Activated naive CD4-positive, alpha-beta T cell treated with anti-CD3 and anti-CD28 coated beads, Interleukin-2, amount 50 U/mL, for 24 hours (primary cell): ENCODE measurements at regions not wholly inside any gene's neighbourhood (a gene's known extent, or its start where the extent isn't known, plus 50 kb on each side); places are given as distances from the start of the nearest gene placed in this dataset.
A peak's percentile ranks its signal among the peaks of the same experiment; 100 is the strongest.

ENCODE experiments used
- H3K27ac Mint-ChIP-seq: one replicate; pipeline ENCODE4 v1.8.0; 2021; ENCODE audit warnings: mild to moderate bottlenecking, mixed read lengths
- H3K27me3 Mint-ChIP-seq: one replicate; pipeline ENCODE4 v1.8.0; 2021; ENCODE audit warnings: mixed read lengths
- H3K36me3 Mint-ChIP-seq: one replicate; pipeline ENCODE4 v1.8.0; 2021; ENCODE audit warnings: mixed read lengths
- H3K4me1 Mint-ChIP-seq: one replicate; pipeline ENCODE4 v1.8.0; 2021; ENCODE audit warnings: mixed read lengths
- H3K4me3 Mint-ChIP-seq: one replicate; pipeline ENCODE4 v1.8.0; 2021; ENCODE audit warnings: mild to moderate bottlenecking, mixed read lengths
- H3K9me3 Mint-ChIP-seq: one replicate; pipeline ENCODE4 v1.8.0; 2021; ENCODE audit warnings: mixed read lengths

GRCh38 chr6:16851044-16851540 lies 89.8 kb upstream of the ATXN1 start:
- H3K27me3 Mint-ChIP-seq: peaks cover 23% of the 10 kb centered on the region
- no peak overlapping the region for H3K4me3 Mint-ChIP-seq
- peaks cover 12% of the 10 kb centered on the region for H3K4me1 Mint-ChIP-seq
- H3K27ac Mint-ChIP-seq: no peak overlapping the region
- no peaks in the 10 kb centered on the region for H3K36me3 Mint-ChIP-seq
- H3K9me3 Mint-ChIP-seq: no peaks in the 10 kb centered on the region

- no peaks in the 10 kb centered on the region for H3K36me3 Mint-ChIP-seq
- peaks cover 20% of the 10 kb centered on the region for H3K27me3 Mint-ChIP-seq
- peaks cover 12% of the 10 kb centered on the region for H3K4me1 Mint-ChIP-seq
- no peak overlapping the region for H3K4me3 Mint-ChIP-seq
- no peak overlapping the region for H3K27ac Mint-ChIP-seq
- no peaks in the 10 kb centered on the region for H3K9me3 Mint-ChIP-seq
Observed at GRCh38 chr6:16850681-16851026, 89.4 kb upstream of the ATXN1 start.

DNA sequence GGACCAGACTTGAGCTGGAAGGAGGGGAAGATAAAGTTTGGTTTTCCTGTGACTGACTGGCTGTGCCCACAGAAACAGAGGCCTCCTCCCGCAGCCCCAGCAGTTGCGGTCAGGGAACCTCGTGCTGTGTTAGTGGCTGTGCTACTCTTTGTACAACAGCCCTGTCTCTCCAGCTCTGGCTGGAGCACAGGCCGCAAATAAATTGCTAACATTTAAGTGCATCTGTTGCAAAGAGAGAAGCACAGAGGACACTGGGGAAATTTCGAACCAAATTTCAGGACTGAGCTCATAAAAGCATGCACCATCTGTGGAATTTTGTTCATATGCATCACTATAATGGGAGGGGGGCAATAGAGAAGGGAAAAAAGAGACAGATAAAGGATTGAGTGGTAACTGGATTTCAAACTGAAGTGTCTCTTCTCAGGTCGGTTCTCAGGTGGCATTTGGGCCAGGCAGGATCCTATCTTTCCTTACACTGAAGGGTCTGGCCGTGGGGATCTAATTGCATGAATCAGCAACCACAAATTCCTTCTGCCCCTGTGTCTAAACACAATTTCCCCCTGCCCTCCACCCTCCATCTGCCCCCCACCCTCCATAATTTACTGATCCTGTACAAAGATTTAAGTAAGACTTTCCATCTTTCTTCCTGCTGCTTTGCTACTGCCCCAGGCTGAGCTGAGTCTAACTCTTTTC lies 88.9 kb upstream of the ATXN1 start:
- peaks cover 12% of the 10 kb centered on the region for H3K4me1 Mint-ChIP-seq
- no peak overlapping the region for H3K27ac Mint-ChIP-seq

DNA sequence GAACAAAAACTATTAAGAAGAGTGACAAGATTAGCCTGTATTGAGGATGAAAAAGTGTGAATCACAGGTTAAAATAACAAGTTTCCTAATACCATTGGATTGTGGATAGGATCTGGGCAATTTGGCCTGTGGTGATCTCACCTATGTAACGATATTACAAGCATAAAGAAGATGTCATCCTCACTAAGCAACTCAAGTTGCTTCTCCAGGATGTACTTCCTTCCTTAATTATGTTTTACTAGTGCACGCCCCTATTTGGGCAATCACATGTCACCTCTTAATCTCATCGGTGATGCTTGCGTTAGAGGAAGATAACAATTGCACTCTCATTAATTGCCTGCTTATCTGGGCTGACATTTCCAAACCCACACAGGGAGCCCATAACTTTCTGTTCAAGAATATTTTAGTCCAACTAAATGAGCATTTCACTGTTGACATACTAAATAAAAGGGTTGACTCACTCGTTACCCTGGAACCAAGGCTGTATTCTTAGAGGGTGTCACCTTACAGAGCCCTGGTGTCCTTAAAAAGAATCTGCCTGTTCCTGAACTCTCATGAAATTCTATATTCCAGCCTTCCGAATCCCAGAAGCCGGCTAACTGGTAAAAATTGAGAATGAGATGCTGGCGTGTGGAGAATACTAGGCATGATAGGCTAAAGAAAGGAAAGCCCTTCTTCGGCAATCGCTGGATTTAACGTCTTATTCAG lies 88.2 kb upstream of the ATXN1 start:
- Mint-ChIP-seq H3K27me3 (peaks cover 18% of the 10 kb centered on the region), H3K9me3 (no peaks in the 10 kb centered on the region), H3K36me3 (no peaks in the 10 kb centered on the region), H3K4me1 (peaks cover 12% of the 10 kb centered on the region), H3K27ac (no peak overlapping the region), H3K4me3 (no peak overlapping the region)

More for the DNA sequence above, 88.9 kb upstream of the ATXN1 start:
- peaks cover 20% of the 10 kb centered on the region for H3K27me3 Mint-ChIP-seq
- no peaks in the 10 kb centered on the region for H3K36me3 Mint-ChIP-seq
- no peak overlapping the region for H3K4me3 Mint-ChIP-seq
- no peaks in the 10 kb centered on the region for H3K9me3 Mint-ChIP-seq

DNA sequence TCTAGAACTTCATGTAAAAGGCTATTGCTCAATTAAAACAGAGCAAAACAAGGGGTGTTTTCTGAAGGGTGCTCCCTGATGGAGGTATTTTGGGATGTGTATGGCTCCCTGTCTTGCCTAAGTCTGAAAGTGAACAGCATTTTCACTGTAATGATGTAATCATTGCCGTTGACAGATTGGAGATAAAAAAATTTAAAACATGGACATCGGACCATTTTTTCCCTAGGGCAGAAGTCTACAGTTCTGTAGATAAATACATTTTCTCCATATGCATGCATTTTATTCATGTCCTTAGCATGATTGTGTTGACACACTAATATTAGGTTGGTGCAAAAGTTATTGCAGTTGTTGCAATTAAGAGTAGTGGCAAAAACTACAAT lies 85.1 kb upstream of the ATXN1 start:
- H3K4me3 Mint-ChIP-seq: no peak overlapping the region
- H3K27me3 Mint-ChIP-seq: peaks cover 16% of the 10 kb centered on the region

GRCh38 chr6:16844183-16844582 lies 82.9 kb upstream of the ATXN1 start:
- Mint-ChIP-seq H3K36me3 (no peaks in the 10 kb centered on the region), H3K9me3 (no peaks in the 10 kb centered on the region), H3K27me3 (peaks cover 5% of the 10 kb centered on the region), H3K4me3 (no peak overlapping the region), H3K4me1 (peaks cover 12% of the 10 kb centered on the region), H3K27ac (no peak overlapping the region)

More for the DNA sequence above, 85.1 kb upstream of the ATXN1 start:
- no peaks in the 10 kb centered on the region for H3K9me3 Mint-ChIP-seq
- peaks cover 12% of the 10 kb centered on the region for H3K4me1 Mint-ChIP-seq
- no peak overlapping the region for H3K27ac Mint-ChIP-seq
- no peaks in the 10 kb centered on the region for H3K36me3 Mint-ChIP-seq

- Mint-ChIP-seq H3K27ac (no peak overlapping the region), H3K4me3 (no peak overlapping the region), H3K4me1 (peaks cover 13% of the 10 kb centered on the region), H3K36me3 (no peaks in the 10 kb centered on the region), H3K27me3 (peaks cover 5% of the 10 kb centered on the region), H3K9me3 (no peaks in the 10 kb centered on the region)
Observed at GRCh38 chr6:16842676-16843075, 81.4 kb upstream of the ATXN1 start.

DNA sequence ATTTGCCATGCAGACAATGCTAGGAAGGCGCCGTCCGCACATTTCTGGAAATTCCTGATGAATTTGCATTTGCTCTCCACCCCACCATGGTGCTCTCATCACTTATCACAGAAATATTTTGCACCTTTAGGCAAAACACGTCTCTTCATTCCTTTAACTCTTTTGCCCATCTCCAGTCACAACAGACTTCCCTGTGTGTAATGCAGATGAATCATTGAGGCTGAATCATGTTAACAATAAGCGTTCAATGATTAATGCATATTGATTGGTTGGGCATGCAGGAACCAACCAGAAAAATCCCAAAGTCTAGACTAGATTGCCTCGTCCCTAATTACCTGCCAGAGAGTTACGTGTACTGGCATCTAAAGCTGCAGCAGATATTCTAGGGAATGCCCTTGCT lies 80.0 kb upstream of the ATXN1 start:
- Mint-ChIP-seq H3K4me1 (peaks cover 28% of the 10 kb centered on the region), H3K9me3 (no peaks in the 10 kb centered on the region), H3K27ac (no peak overlapping the region), H3K4me3 (no peak overlapping the region), H3K36me3 (no peaks in the 10 kb centered on the region), H3K27me3 (peaks cover 5% of the 10 kb centered on the region)

- peaks cover 29% of the 10 kb centered on the region for H3K4me1 Mint-ChIP-seq
- no peak overlapping the region for H3K27ac Mint-ChIP-seq
- H3K9me3 Mint-ChIP-seq: no peaks in the 10 kb centered on the region
- H3K36me3 Mint-ChIP-seq: no peaks in the 10 kb centered on the region
- peaks cover 5% of the 10 kb centered on the region for H3K27me3 Mint-ChIP-seq
- H3K4me3 Mint-ChIP-seq: no peak overlapping the region
Observed at GRCh38 chr6:16840725-16841124, 79.5 kb upstream of the ATXN1 start.

- H3K4me3 Mint-ChIP-seq: no peak overlapping the region
- H3K36me3 Mint-ChIP-seq: no peaks in the 10 kb centered on the region
- no peak overlapping the region for H3K27ac Mint-ChIP-seq
- H3K4me1 Mint-ChIP-seq: peaks cover 29% of the 10 kb centered on the region
- H3K9me3 Mint-ChIP-seq: no peaks in the 10 kb centered on the region
- H3K27me3 Mint-ChIP-seq: peaks cover 5% of the 10 kb centered on the region
Observed at GRCh38 chr6:16840291-16840690, 79.0 kb upstream of the ATXN1 start.

DNA sequence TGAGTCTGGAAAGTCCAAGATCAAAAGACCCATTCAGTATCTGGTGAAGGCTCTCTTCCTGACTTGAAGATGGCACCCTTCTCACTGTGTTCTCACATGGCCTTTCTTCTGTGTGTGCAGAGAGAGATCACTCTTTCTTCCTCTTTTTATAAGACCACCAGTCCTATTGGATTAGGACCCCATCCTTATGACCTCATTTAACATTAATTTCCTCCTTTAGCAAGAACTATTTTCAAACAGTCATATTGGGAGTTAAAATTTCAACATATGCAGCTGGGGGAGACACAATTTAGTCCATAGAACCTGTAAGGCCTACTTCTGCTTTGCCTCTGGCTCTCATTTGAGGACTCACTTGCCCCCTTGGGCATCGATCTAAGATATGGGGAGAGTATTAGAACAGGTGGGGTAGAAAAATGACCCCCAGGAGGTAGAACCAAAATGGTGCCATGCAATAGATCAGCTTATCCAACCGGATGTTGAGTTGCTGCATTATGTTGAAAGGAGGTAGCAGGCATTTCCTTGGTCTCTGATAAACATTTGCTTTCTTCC lies 78.4 kb upstream of the ATXN1 start:
- Mint-ChIP-seq H3K36me3 (no peaks in the 10 kb centered on the region), H3K9me3 (no peaks in the 10 kb centered on the region), H3K4me3 (no peak overlapping the region), H3K27me3 (peaks cover 5% of the 10 kb centered on the region), H3K4me1 (peaks cover 29% of the 10 kb centered on the region), H3K27ac (no peak overlapping the region)

DNA sequence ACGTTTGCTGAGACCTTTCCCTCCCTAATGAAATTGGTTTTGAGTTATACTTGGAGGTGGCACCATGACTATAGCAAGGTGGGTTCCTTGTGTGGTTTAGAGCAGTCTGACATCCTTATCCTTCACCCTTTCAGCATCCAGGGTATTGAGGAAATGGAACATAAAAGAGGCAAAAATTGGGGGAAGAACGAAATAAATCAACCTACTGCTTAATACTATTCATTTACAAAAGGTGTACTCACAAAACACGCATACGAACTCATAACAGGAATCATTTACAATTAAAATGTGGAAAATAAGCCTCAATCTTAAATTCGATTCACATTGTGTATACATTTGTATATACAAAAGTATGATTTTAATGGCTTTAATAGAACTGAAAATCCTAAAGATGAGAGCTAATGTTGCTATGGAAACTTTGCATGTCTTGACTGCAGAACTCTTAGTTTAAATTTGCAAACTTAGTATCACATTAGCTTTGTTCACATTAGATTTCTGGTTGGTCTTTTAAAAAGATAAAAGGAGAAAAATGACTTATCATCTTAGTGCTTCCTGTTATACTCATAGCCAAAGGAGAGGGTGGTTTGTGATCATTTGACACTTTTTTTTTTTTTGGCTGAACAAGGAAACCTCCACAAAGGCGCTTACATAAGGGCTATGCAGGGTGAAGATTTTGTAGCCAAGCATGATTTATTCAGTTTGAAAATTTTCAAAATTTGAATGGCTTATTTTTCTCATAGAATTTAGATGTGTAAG lies 76.1 kb upstream of the ATXN1 start:
- H3K9me3 Mint-ChIP-seq: no peaks in the 10 kb centered on the region
- H3K27ac Mint-ChIP-seq: no peak overlapping the region
- H3K4me1 Mint-ChIP-seq: peaks cover 29% of the 10 kb centered on the region
- H3K36me3 Mint-ChIP-seq: no peaks in the 10 kb centered on the region
- peaks cover under 1% of the 10 kb centered on the region for H3K27me3 Mint-ChIP-seq
- no peak overlapping the region for H3K4me3 Mint-ChIP-seq

GRCh38 chr6:16836144-16836981 lies 75.1 kb upstream of the ATXN1 start:
- Mint-ChIP-seq H3K4me1 (peaks cover 29% of the 10 kb centered on the region), H3K9me3 (no peaks in the 10 kb centered on the region), H3K36me3 (no peaks in the 10 kb centered on the region), H3K4me3 (no peak overlapping the region), H3K27ac (no peak overlapping the region), H3K27me3 (peaks cover 3% of the 10 kb centered on the region)

GRCh38 chr6:16834242-16834641 lies 73.0 kb upstream of the ATXN1 start:
- H3K9me3 Mint-ChIP-seq: no peaks in the 10 kb centered on the region
- H3K27me3 Mint-ChIP-seq: peaks cover 3% of the 10 kb centered on the region
- peaks cover 22% of the 10 kb centered on the region for H3K4me1 Mint-ChIP-seq
- H3K27ac Mint-ChIP-seq: no peak overlapping the region
- H3K4me3 Mint-ChIP-seq: no peak overlapping the region
- H3K36me3 Mint-ChIP-seq: no peaks in the 10 kb centered on the region

DNA sequence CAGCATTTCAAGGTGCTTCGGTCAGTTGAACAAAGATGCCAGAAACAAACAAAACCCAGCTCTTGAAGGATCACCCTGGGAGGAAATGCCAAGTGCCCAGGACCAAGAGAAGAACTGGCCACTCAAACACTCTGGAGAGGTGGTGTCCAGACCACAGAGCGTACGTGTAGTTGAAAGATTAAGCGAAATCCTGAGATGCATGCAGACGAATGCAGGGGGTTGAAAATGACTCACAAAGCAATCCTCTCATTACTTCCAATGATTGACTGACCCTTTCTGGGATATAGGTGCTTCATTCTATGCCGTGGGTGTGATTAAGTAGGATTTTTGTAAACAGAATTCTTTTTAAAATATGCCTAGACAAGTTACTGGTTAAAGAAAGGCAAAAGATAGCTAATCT lies 71.5 kb upstream of the ATXN1 start:
- Mint-ChIP-seq H3K27me3 (peaks cover 3% of the 10 kb centered on the region), H3K4me3 (no peak overlapping the region), H3K4me1 (peaks cover 16% of the 10 kb centered on the region), H3K27ac (peak overlapping the region; percentile 49), H3K9me3 (no peaks in the 10 kb centered on the region), H3K36me3 (no peaks in the 10 kb centered on the region)
